ENCODE measurements at regions not wholly inside any gene's neighbourhood (a gene's known extent, or its start where the extent isn't known, plus 50 kb on each side); places are given as distances from the start of the nearest gene placed in this dataset.

DNA sequence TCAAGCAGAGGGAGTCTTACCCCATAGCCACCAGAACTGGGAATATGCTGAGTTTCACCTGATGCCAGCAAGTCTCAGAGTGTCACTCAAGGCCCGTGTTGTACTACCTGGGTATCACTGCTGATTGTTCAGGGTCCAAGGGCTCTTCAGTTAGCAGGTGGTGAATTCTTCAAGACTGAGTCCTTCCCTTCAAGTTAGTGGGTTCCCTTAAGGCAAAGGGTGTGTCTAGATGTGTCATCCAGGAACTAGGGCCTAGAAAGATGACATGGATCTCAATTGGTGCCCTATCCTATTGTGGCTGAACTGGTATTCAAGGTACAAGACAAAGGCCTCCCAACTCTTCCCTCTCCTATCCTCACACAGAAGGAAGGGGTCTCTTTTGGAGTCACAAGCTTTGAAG, 159.9 kb upstream of the DIPK2B start:
- DNase-seq = no peak
- ATAC-seq = no peak
- intact Hi-C loops (cut with micrococcal nuclease) = no loop called here

DNA sequence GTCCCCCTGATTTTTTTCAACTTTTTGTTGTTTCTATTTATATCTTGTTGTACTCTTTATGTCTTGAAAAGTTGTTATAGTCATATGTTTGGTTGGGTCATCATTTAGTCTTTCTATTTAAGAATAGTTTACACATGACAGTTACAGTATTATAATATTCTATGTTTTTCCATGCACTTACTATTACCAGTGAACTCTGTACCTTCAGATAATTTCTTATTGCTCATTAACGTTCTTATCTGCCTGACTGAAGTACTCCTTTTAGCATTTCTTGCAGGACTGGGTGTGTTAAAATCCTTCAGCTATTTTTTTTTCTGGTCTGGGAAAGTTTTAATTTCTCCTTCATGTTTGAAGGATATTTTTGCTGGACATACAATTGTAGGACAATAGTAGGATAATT, 157.7 kb upstream of the DIPK2B start:
- intact Hi-C loops (cut with micrococcal nuclease) = no loop called here
- DNase-seq = no peak
- no peak for ATAC-seq

DNA sequence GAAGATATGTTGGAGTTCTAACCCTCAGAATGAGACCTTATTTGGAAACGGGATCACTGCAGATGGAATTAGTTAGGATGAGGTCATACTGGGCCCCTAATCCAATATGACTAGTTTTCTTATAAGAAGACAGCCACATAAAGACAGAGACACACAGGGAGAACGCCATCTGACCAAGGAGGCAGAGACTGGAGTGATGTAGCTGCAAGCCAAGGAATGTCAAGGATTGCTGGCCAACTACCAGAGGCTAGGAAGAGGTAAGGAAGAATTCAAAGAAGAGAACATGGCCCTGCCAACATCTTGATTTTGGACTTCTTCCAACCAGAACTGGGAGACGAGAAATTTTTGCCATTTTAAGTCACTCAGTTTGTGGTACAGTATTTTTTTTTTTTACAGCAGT, 152.8 kb upstream of the DIPK2B start:
- intact Hi-C loops (cut with micrococcal nuclease) = no loop called here
- ATAC-seq (no peak), DNase-seq (no peak)

DNA sequence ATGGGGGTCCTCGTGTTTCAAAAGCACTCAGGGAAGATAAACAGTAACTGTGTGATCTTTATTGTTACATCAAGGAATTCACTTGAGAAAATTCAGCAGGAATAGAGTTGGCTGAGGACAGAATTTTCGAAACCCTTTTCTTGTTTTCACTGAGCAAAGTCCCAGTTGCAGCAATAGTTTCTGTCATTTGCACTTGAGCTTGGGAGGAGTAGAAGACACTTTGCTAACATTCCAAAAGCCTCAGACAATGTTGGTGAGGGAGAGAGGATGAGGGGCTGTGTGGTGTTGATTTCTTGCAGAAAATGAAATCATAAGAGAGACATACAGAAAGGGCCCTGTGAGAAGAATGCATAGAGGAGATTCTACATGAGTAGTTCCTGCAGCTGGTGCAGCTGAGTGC, 151.9 kb upstream of the DIPK2B start:
- intact Hi-C loops (cut with micrococcal nuclease) = no loop called here
- ATAC-seq (no peak), DNase-seq (no peak)

DNA sequence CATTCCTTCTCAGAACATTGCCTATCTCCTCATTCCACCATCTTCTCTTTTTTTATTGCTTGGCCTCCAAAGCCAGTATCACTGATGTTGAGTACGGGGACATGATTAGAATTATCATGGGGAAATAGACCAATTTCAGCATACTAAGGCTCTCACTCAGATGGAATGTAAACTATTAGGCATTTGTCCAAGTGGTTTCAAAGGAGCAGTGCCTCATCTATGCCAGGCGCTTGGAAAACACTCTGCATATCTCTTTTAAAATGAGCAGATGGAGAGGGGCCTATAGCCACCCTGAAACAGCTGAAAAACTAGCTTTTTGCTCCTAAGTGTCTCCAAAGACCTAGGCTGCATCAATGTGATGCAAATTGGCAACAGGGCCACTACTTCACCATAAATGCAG, 150.8 kb upstream of the DIPK2B start:
- no peak for ATAC-seq
- no peak for DNase-seq
- intact Hi-C loops (cut with micrococcal nuclease) = no loop called here

DNA sequence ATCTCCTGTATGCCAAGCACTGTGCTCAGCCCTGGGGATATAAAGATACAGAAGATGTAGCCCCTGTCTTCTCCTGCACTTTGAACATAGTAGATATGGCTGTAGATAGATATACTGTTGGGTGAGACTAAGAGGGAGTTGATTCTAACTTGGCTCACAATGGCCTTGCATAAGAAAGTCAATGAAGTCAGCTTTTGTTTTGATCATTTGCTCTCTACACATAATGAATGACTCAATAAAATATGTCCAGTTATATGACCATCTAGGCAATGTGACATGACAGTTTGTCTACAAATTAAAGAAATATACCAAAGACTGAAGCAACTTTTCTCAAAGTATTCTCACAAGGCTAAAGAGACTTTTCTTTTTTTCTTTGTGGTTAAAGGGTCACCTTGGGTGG, 147.6 kb upstream of the DIPK2B start:
- DNase-seq (no peak), ATAC-seq (no peak)
- intact Hi-C loops (cut with micrococcal nuclease) = no loop called here

DNA sequence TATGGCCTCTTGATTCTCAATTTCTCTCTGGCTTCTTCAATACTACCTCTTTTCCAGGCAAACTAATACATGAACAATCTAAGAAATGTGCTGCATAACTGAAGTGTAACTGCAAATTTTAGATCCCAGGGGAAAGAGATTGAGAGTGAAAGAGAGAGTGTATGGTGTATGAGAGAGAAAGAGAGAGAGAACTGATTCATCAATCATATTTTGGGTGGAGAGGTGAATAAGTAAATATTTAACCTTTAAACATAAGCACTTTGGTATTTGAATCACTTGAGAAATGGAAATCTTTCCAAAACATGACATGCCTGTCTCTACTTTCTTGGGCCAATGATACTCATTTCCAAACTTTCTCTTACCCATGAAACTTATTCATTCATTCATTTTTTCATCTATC, 147.2 kb upstream of the DIPK2B start:
- intact Hi-C loops (cut with micrococcal nuclease) = no loop called here

DNA sequence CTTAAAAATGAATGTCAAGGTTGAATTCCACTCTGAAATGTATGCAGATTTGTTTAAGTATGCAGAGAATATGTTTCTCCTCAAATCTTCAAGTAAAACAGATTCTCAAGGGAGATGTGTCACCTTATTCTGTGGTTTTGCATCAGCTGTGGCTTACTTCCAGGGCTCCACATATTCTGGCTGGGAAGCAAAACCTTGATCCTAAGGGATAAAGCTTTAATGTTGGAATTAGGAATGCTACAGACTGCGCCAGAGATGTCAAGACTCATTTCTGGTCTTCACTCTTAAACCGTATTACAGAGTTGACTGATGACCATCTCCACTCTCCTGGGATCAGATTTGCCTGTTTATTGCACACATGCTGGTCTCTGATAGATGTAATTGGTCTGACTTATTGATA, 143.9 kb upstream of the DIPK2B start:
- intact Hi-C loops (cut with micrococcal nuclease) = no loop called here
- DNase-seq (no peak), ATAC-seq (no peak)

More for the DNA sequence above, 147.2 kb upstream of the DIPK2B start:
- ATAC-seq (no peak), DNase-seq (no peak)

DNA sequence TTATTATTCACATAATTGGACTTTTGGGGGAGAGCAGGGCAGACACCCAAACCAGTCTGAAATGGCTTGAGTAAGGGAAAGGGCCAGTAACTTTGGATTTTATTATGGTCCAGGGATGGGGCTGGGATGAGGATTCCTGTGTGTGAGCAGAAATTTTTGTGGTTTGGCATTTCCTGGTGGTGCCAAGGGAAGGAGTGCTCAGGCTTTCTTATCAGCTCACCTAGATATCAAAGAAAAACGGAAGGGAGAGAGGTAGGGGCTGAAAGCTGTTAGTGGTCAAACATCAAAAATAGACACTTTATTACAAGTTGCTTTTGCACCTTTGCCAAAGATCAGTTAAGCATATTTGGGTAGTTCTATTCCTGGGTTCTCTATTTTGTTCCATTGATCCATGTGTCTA, 128.5 kb upstream of the DIPK2B start:
- no peak for DNase-seq
- no peak for ATAC-seq
- intact Hi-C loops (cut with micrococcal nuclease) = no loop called here

DNA sequence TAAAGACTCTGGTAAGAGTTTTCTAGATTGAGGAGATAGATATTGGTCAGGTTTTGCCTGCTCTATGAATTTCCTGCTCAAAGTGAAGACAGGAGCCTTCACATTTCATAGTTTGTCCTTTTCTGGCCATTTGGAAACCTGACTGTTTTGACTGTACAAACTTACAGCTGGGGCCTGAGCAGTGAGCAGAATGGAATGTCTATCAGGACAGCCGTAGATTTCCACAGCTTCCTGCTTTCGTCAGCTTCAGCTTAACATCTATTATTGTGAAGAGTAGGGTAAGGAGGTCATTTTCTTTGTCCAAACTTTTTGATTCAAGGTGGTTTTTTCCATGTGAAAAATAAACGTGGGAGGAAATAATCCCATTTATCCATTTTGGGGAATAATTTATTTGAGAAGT, 124.3 kb upstream of the DIPK2B start:
- intact Hi-C loops (cut with micrococcal nuclease) = no loop called here
- ATAC-seq (no peak), DNase-seq (no peak)

DNA sequence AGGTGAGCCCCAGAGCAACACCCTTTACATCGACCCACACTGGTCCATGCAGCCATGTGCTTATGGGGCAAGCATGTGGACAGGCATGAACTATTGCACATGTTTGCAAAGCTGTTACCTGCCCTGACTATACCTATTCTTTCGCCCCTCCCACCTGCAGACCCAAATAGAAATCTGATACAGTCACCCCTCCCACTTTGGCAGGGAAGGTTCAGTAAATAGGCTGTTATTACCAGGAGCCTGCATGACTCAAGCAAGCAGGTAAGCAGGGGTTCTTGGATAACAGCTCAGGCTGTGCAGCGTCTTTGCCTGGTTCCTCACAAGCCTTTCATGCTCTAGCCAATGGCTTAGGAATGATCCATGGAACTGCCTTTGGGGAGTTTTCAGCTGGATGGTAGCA, 122.7 kb upstream of the DIPK2B start:
- intact Hi-C loops (cut with micrococcal nuclease) = no loop called here
- DNase-seq (no peak), ATAC-seq (no peak)

DNA sequence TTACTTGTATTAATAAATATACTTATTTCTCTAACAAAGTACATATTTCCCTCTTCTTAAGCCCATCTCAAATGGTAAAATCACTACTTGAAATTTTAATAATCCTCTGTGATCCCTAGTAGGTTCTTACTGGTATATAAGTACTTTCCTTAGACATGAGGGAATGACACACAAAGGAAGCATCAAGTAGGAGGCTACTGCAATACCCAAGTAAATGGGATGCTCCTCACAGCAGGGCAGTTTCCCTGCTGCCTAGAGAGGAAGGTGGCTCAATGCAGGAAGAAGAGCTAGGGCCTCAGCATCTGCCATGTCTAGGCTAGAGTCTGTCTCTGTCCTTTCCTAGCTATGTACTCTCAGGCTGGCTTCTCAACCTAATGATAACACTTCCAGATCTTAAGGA, 122.1 kb upstream of the DIPK2B start:
- ATAC-seq = no peak
- intact Hi-C loops (cut with micrococcal nuclease) = no loop called here
- no peak for DNase-seq

DNA sequence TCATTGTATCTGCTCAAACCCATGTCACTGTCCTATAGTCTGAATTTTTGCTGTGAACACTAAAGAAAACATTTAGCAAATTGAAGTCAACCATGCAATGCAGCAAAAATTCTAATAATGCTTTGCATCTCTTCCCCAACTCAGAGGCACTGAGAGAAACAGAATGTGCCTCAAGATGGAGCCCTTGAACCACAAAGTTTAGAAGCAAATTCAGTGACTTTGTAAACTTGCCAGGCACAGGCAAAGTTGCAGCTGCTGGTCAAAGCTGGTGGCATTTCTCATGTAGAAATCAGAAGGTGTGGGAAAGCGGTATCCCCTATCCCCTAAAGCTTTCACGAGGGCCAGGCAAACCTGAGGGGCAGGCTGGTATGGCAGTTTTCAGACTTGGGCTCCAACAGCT, 121.7 kb upstream of the DIPK2B start:
- intact Hi-C loops (cut with micrococcal nuclease) = no loop called here
- peak; percentile 49 for ATAC-seq

DNA sequence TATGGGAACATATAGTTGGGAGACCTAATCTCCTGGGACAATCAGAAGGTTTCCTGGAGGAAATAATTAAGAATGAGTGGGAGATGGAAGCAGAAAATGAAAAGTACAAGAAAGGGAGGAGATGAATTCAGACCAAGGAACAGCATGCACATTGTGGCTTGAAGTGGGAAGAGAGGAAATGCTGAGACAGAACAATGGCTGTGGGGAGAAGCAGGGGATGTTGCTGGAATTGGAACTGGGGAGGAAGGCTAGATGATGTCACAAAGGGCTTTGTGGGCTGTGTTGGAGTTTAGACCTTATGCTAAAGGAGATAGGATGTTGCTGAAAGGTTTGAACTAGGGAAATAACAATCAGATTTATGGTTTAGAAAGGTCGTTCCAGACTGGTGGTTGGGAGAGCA, 119.5 kb upstream of the DIPK2B start:
- intact Hi-C loops (cut with micrococcal nuclease) = no loop called here
- ATAC-seq = no peak
- no peak for DNase-seq

More for the DNA sequence above, 121.7 kb upstream of the DIPK2B start:
- no peak for DNase-seq

DNA sequence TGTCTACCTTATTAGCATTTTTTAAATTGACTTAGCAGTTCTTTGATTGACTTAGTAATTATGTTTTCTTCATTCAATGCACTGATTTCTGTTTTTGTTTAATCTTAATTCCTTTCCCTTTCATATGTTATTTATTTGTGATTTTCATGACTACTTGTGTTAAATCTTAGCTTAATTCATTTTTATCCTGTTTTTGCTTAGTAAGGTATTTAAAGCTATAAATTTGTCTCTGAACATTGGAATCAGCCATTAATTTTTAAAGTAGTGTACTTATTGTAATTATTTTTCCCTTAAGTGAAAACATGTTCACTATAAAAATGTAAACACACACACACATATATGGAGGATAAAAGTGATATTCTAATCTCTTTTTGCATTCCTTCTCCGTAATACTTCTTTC, 109.1 kb upstream of the DIPK2B start:
- intact Hi-C loops (cut with micrococcal nuclease) = no loop called here
- no peak for ATAC-seq
- DNase-seq = no peak

DNA sequence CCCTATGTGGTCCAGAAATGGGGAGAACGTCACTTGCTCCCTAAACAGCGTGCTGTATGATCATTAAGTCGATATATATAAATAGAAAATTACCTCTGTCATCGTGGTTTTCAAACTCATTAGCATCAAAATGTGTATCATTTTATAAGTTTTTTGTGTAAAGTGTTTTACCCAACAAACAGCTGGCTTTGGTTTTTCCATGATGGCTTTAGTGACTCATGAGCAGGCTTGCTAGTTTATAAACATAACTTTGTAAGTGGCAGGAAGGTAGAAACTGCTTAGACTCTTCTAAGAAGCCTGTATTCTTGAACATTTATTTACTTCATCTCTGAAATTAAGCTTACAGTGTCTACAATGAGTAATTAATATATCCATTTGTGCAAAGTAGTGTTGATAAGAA, 108.4 kb upstream of the DIPK2B start:
- intact Hi-C loops (cut with micrococcal nuclease) = no loop called here
- no peak for DNase-seq
- no peak for ATAC-seq

DNA sequence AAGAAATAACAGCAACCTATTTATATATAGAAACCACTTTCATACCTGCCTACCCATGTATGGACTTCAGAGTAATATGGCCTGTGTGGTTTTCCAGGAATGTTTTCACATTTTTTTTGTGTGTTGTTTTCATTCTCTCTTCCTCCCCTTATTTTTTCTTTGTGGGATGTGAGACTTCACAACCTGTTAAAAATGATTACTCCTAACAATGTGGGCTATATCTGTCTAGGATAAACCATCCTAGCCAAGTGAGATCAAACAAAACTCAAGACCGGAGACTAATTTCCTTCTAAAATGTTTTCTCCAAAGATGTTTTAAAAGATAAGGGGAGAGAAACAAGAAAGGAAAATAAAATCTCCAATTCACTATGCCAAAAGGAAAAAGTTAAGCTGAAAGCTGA, 106.1 kb upstream of the DIPK2B start:
- intact Hi-C loops (cut with micrococcal nuclease) = no loop called here
- DNase-seq = no peak
- ATAC-seq = no peak

DNA sequence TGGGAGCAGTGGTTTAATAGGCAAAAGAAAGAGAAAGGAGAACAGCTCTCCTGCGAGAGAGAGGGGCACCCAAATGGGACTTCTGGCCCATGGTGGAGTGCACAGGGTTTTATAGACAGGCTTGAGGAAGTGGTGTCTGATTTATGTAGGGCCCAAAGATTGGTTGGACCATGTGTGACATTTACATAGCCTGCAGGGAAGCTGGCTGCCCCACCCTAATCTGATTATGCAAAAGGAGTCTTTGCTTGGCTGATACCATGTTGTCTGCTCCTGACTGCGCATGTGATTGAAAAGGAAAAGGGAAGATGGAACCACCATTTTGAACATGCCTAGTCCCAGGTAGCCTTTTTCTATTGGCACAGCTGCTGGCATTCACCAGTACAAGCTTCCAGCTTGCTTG, 100.0 kb upstream of the DIPK2B start:
- DNase-seq (no peak), ATAC-seq (no peak)
- intact Hi-C loops (cut with micrococcal nuclease) = no loop called here

DNA sequence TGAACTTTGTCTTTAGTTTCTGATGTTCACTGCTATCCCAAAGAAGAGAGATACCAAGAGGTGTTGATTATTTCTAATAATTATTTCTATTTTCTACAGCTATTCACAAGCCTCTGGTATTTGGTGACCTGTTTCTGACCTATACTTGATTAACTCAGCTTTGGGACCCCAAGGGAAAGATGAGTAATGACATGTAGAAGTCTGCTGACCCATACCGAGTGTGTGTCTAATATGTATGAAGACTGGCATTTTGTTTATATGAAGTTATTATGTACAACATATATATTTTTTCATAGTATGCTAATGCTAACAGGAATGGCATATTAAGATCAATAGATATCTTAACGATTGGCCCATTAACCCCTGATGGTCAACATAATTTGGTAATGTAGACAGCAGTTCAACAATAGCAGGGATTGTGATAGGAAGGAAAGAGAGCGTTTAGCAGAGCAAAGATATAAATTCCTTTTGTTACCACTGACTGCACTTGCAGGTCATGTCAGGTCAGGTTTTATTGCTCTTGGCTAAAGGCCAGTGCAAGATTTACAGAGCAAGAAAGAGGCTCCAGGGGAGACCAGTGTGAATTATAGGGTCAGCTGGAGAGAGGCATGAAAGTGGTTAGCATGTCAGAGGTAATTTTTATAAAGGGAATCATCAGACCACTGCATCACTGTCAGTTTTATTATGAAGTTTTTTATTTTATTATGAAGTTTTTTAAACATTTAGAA, 94.7 kb upstream of the DIPK2B start:
- ATAC-seq = no peak
- DNase-seq = no peak
- intact Hi-C loops (cut with micrococcal nuclease) = no loop called here

DNA sequence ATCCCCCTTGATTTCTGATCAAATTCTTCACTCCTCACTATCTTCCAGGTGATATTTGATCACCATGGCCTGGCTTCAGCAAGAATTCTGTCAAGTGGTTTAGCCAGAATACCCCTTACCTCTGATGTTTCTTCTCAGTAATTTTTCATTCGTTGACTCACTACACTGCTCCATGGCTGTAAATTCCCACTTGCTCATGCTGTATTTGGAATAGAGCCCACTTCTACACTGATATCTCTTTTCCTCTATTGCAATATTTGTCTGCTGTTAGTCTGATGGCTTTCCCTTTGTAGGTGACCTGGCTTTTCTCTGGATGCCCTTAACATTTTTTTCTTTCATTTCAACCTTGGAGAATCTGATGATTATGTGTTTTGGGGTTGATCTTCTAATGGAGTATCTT, 73.9 kb upstream of the DIPK2B start:
- no peak for DNase-seq
- no peak for ATAC-seq
- intact Hi-C loops (cut with micrococcal nuclease) = no loop called here

DNA sequence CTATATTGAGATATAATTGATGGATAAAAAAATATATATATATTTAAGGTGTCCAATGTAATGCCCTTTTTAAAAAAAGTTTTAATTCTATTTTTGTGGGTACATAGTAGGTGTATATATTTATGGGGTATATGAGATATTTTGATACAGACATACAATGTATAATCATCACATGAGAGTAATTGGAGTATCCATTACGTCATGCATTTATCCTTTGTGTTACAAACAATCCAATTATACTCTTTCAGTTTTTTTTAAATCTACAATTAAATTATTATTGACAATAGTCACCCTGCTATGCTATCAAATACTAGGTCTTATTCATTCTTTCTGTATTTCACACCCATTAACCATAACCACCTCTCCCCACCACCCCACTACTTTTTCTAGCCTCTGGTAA, 66.3 kb upstream of the DIPK2B start:
- intact Hi-C loops (cut with micrococcal nuclease) = no loop called here

DNA sequence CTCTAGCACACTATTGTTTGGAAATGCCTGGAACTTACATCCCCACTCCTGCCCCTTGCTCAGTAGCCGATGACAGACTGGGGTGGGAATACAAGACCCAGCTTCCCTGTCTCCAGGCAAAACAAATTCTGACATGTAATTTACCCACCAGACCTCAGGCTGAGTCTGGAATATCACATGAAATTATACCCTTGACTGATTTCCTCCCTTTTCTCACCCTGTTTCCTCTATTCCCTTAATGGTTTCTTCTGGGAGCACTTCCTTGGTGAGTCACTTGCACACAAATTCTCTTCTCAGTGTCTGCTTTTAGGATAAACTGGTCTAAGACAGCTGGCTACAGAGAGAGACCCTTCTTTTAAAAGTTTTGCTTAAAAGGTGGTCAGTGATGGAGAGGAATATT, 65.8 kb upstream of the DIPK2B start:
- intact Hi-C loops (cut with micrococcal nuclease) = no loop called here
- DNase-seq (no peak), ATAC-seq (no peak)

More for the DNA sequence above, 66.3 kb upstream of the DIPK2B start:
- no peak for DNase-seq
- ATAC-seq = no peak

Data from left ventricle myocardium superior (tissue), 1 donor.